GM12864 (cell line): ENCODE measurements at regions not wholly inside any gene's neighbourhood (a gene's known extent, or its start where the extent isn't known, plus 50 kb on each side); places are given as distances from the start of the nearest gene placed in this dataset.

Experiments used
- DNase-seq: peaks from one replicate; pipeline ENCODE4 v3.0.0-alpha.2; 2011; ENCODE audit warnings: low read depth
- H3K4me3 ChIP-seq: 2 replicates; pipeline ENCODE4 v1.5.1; 2011; ENCODE audit warnings: mild to moderate bottlenecking, low read depth, low read length, control low read depth
- TF ChIP-seq, protein P1 (sequence below): IDR thresholded peaks from 2 replicates; pipeline ENCODE4 v1.5.1; 2011; ENCODE audit warnings: low read depth, mild to moderate bottlenecking, moderate library complexity, low read length, control low read depth, inconsistent platforms; ENCODE audit errors: missing control alignments

DNA sequence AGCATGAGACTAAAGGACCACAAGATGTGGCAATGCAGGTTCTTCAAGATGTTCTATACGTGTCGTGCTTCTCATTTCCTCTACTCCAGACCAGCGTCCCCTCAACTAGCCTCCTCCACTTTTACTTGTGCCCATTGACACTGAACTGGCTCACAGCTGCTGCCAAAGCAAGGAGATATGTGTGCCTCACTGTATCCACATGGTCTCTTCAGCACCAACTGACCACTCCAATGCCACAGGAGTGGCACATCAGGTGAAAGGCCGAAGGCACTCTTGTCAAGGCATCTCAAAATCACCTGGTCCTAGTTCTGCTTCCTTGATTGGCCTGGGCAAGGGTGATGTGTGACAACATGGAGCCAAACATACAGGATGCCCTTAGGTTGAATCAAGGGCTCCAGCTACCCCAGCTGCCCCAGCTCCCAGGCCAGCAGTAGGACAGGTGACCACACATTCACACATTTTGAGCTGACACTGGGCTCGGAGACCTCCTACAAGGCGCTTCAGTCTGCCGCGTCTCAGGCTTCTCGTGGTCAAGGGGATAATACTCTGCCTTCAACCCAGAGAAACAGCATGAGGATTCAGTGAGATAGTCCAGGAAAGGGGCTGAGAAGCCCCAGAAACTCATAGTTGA lies 205.2 kb upstream of the CDH4 start:
- DNase-seq = no peak
- H3K4me3 ChIP-seq = no peak overlapping the region
- TF ChIP-seq, protein P1, sequence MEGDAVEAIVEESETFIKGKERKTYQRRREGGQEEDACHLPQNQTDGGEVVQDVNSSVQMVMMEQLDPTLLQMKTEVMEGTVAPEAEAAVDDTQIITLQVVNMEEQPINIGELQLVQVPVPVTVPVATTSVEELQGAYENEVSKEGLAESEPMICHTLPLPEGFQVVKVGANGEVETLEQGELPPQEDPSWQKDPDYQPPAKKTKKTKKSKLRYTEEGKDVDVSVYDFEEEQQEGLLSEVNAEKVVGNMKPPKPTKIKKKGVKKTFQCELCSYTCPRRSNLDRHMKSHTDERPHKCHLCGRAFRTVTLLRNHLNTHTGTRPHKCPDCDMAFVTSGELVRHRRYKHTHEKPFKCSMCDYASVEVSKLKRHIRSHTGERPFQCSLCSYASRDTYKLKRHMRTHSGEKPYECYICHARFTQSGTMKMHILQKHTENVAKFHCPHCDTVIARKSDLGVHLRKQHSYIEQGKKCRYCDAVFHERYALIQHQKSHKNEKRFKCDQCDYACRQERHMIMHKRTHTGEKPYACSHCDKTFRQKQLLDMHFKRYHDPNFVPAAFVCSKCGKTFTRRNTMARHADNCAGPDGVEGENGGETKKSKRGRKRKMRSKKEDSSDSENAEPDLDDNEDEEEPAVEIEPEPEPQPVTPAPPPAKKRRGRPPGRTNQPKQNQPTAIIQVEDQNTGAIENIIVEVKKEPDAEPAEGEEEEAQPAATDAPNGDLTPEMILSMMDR = no peak

DNA sequence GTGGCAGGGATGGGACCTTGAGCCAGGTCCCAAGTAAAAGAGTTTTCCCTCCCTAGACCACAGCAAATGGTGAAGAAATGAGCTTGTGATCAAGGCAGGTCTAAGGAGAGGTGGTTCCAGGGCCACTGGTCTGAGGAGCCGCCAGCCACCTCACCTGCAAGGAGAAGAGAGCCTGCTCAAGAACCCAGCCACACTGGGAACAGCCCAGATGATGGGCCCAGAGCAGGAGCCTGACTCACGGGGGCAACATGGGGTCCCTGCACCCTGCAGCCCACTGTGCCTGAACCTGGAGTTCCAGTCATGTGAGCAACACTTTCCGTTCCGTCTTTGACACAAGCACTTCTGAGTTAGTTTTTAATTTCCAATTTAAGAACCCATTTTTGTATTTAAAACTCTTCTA lies 204.5 kb upstream of the CDH4 start:
- no peak for DNase-seq

DNA sequence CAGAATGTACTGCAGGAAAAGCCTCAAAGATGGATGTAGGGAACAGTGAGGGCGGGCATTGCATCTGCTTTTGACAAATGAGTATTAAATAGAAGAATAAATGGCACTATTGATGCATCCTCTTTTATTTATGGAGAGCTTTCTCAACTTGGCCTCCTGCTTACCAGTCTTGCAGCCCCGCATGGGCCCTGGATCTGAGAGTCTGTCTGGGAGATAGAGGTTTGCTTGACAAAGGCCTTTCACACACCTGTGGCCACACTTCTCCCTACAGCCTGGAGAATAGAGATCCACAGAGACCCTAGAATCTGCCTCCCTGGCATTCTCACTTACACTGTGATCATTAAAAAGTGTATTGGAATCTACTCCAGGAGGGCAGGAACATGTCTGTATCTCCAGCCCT lies 203.8 kb upstream of the CDH4 start:
- DNase-seq = no peak
- TF ChIP-seq, protein P1 = no peak
- no peak overlapping the region for H3K4me3 ChIP-seq

More for the DNA sequence above, 204.5 kb upstream of the CDH4 start:
- TF ChIP-seq, protein P1 = no peak
- no peak overlapping the region for H3K4me3 ChIP-seq

DNA sequence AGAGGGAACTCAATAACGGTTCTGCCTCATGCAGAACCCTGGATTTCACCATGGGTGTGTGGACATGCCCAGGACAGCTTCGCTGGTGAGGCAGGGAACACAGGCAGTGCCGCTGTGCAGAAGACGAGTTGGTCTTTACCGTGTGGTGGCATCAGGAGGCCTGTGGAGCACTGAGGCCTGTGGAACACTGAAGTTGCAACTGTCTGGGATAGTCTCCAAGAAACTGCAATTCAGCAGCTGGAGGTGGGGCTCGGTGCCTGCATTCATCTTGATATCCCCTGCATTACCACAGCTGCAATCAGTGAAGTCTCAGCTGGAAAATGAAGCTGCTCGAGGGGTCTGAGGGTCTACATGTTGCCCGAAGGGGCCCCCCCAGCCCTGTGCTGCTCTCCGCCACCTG lies 202.4 kb upstream of the CDH4 start:
- TF ChIP-seq, protein P1 = no peak
- no peak overlapping the region for H3K4me3 ChIP-seq
- no peak for DNase-seq

DNA sequence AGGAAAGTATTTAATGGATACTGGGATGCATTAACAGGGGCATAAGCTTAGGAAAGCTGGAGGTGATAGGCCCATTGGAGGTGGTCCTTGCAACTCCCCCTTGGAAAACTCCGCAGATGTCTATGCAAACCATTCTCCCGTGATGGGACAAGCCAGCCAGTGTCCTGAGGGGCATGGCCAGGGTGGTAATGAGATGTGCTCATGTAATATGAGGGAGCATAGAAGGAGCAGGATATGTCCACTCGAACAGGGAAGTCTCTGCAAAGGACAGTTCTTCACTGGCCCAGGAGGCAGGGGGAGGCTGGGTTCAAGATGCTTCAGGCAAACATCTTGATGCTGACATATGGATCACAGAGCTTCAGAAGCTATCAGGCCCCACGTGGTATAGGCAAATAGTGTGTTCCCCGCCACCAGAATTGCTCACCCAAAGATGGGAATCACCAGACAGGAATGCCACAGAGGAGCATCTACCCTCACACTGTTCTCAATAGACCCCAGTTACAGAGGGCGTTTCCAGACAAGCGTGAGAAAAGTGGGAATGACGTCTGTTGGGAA lies 201.6 kb upstream of the CDH4 start:
- H3K4me3 ChIP-seq = no peak overlapping the region
- DNase-seq = no peak
- TF ChIP-seq, protein P1 = no peak

DNA sequence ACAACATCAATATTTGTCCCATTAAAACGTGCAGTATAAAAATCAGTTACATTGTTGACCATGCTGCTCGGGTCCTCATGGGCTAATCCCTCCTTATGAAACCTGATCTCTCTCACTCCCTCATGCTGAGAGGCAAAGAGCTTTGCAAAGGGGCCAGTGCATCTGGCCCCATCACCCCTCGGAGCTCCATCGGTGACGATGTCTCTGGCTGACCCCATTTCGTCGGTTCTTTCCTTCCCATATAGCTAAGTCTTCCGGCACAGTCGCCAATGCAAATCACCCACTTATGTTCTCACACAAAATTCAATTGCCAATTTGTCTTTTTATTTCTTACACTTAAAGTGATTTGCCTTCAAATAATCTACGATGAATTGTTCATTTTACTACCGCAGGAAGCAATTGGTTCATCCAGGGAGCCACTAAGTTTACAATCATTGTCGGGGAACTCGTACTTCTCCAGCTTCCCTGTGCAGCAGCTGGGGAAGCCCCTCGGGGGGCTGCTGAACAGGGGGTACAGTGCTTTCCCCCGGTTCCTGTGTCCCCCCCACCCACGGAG lies 199.8 kb upstream of the CDH4 start:
- no peak overlapping the region for H3K4me3 ChIP-seq
- TF ChIP-seq, protein P1 = no peak
- DNase-seq = no peak
